Natural killer cell (primary cell): ENCODE measurements at regions not wholly inside any gene's neighbourhood (a gene's known extent, or its start where the extent isn't known, plus 50 kb on each side); places are given as distances from the start of the nearest gene placed in this dataset.
"Not testable (repeated sequence)": the region's sequence is repeated elsewhere in the genome, so short reads cannot be mapped to it uniquely, and the experiment has no call there.

ENCODE experiments used
- ATAC-seq, 3 donors: fragments of 150-1000 bp in 2 of 3; fragments of 200-7000 bp in 1 of 3; cut with Tn5 transposase; 1 replicate in 1 of 3; 2 replicates in 2 of 3; pipeline ENCODE4 v1.10.0; 2021; ENCODE audit warnings: mild to moderate bottlenecking in 2 of 3, moderate library complexity in 2 of 3
- DNase-seq, 2 donors: peaks; one replicate each; pipeline versions ENCODE4 v3.0.0 to v3.0.0-alpha.2; 2013 to 2021; ENCODE audit warnings: mixed read lengths in 1 of 2
- H3K27ac ChIP-seq: one replicate; pipeline ENCODE4 v1.5.1; 2013; ENCODE audit warnings: mild to moderate bottlenecking, low read length
- H3K27me3 ChIP-seq: one replicate; pipeline ENCODE4 v1.6.1; 2013; ENCODE audit warnings: low read length; ENCODE audit not compliant: control insufficient read depth, insufficient read depth
- H3K36me3 ChIP-seq: one replicate; pipeline ENCODE4 v1.6.1; 2013; ENCODE audit warnings: low read length; ENCODE audit not compliant: control insufficient read depth, insufficient read depth
- H3K4me1 ChIP-seq: one replicate; pipeline ENCODE4 v1.6.1; 2013; ENCODE audit warnings: low read length; ENCODE audit not compliant: control insufficient read depth, insufficient read depth
- H3K4me3 ChIP-seq: one replicate; pipeline ENCODE4 v1.5.1; 2013; ENCODE audit warnings: low read length
- H3K9me3 ChIP-seq: one replicate; pipeline ENCODE4 v1.6.1; 2013; ENCODE audit warnings: low read length; ENCODE audit not compliant: control insufficient read depth, insufficient read depth
- H3K27ac Mint-ChIP-seq, 2 donors: one replicate each; pipeline ENCODE4 v1.8.0; 2022; ENCODE audit warnings: mild to moderate bottlenecking in 2 of 2, mixed read lengths in 2 of 2, moderate library complexity in 1 of 2
- H3K27me3 Mint-ChIP-seq, 2 donors: one replicate each; pipeline ENCODE4 v1.8.0; 2022; ENCODE audit warnings: low read depth in 2 of 2, mixed read lengths in 2 of 2
- H3K36me3 Mint-ChIP-seq: one replicate; pipeline ENCODE4 v1.8.0; 2022; ENCODE audit warnings: mixed read lengths
- H3K4me1 Mint-ChIP-seq, 2 donors: one replicate each; pipeline ENCODE4 v1.8.0; 2022; ENCODE audit warnings: mixed read lengths in 2 of 2
- H3K4me3 Mint-ChIP-seq: one replicate; pipeline ENCODE4 v1.8.0; 2022; ENCODE audit warnings: mild to moderate bottlenecking, moderate library complexity, mixed read lengths
- H3K9me3 Mint-ChIP-seq, 2 donors: one replicate each; pipeline ENCODE4 v1.8.0; 2022; ENCODE audit warnings: mixed read lengths in 2 of 2
- WGBS: methylation state at CpG from one replicate; pipeline ENCODE4 v1.1.7; 2013; ENCODE audit warnings: missing lambda C conversion rate; ENCODE audit not compliant: insufficient coverage; 5-methylcytosine and 5-hydroxymethylcytosine counted together
- intact Hi-C: fragments of 100-400 bp; cut with micrococcal nuclease; formaldehyde crosslinking; loops from one replicate; pipeline ENCODE4 v1.14.2; 2022
- TF ChIP-seq, protein P1 (sequence below): fragments of 200-600 bp; IDR thresholded peaks from one replicate; pipeline ENCODE4 v1.8.0; 2022; ENCODE audit warnings: antibody characterized with exemption

DNA sequence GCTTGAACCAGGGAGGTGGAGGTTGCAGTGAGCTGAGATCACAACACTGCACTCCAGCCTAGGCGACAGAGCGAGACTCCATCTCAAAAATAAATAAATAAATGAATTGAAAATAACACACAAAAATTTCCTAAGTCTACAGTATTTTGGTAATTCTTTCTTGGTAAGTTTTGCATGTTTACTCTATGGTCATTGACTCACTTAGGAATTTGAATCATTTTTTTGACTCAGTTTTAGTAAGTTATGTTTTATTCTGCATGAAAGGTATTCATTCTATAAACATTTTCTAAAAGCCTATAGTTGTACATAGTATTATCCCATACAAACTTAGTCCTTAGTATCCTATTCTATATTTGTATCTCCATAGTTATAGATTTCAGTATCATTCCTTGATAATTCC is 772.9 kb upstream of the SLIT2 start:
- TF ChIP-seq, protein P1, sequence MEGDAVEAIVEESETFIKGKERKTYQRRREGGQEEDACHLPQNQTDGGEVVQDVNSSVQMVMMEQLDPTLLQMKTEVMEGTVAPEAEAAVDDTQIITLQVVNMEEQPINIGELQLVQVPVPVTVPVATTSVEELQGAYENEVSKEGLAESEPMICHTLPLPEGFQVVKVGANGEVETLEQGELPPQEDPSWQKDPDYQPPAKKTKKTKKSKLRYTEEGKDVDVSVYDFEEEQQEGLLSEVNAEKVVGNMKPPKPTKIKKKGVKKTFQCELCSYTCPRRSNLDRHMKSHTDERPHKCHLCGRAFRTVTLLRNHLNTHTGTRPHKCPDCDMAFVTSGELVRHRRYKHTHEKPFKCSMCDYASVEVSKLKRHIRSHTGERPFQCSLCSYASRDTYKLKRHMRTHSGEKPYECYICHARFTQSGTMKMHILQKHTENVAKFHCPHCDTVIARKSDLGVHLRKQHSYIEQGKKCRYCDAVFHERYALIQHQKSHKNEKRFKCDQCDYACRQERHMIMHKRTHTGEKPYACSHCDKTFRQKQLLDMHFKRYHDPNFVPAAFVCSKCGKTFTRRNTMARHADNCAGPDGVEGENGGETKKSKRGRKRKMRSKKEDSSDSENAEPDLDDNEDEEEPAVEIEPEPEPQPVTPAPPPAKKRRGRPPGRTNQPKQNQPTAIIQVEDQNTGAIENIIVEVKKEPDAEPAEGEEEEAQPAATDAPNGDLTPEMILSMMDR = no peak
- Mint-ChIP-seq H3K27ac (no peak overlapping the region), H3K9me3 (peaks cover 5 to 6% of the 10 kb centered on the region in 2 donors), H3K4me1 (no peaks in the 10 kb centered on the region), H3K4me3 (no peak overlapping the region), H3K36me3 (no peaks in the 10 kb centered on the region), H3K27me3 (no peaks in the 10 kb centered on the region)
- H3K4me1 ChIP-seq = no peaks in the 10 kb centered on the region
- H3K9me3 ChIP-seq = no peaks in the 10 kb centered on the region
- no peaks in the 10 kb centered on the region for H3K36me3 ChIP-seq
- H3K27me3 ChIP-seq = no peaks in the 10 kb centered on the region
- ATAC-seq = no peak
- no peak overlapping the region for H3K4me3 ChIP-seq
- H3K27ac ChIP-seq = no peak overlapping the region
- no peak for DNase-seq
- intact Hi-C loops = no loop called here
- whole genome bisulfite sequencing = no CpG with 5 or more reads among the region's 2 CpGs

- intact Hi-C loops = no loop called here
- Histone ChIP-seq H3K27me3 (no peaks in the 10 kb centered on the region), H3K27ac (no peak overlapping the region), H3K4me3 (no peak overlapping the region), H3K4me1 (no peaks in the 10 kb centered on the region), H3K36me3 (no peaks in the 10 kb centered on the region), H3K9me3 (no peaks in the 10 kb centered on the region)
- H3K9me3 Mint-ChIP-seq = peaks cover 8 to 19% of the 10 kb centered on the region in 2 donors
- H3K4me3 Mint-ChIP-seq = no peak overlapping the region
- no peaks in the 10 kb centered on the region for H3K27me3 Mint-ChIP-seq
- WGBS = 68% methylated on average over 1 of the region's 1 CpG
- no peak overlapping the region for H3K27ac Mint-ChIP-seq
- no peak for ATAC-seq
- H3K4me1 Mint-ChIP-seq = no peaks in the 10 kb centered on the region
- DNase-seq = no peak
- H3K36me3 Mint-ChIP-seq = no peaks in the 10 kb centered on the region
- TF ChIP-seq, protein P1 = no peak
These were observed 778.1 kb upstream of the SLIT2 start for GRCh38 chr4:19473569-19473968.

- H3K36me3 Mint-ChIP-seq = no peaks in the 10 kb centered on the region
- Histone ChIP-seq H3K27me3 (no peaks in the 10 kb centered on the region), H3K9me3 (no peaks in the 10 kb centered on the region), H3K4me3 (no peak overlapping the region), H3K4me1 (no peaks in the 10 kb centered on the region), H3K36me3 (no peaks in the 10 kb centered on the region), H3K27ac (no peak overlapping the region)
- intact Hi-C loops = no loop called here
- H3K4me1 Mint-ChIP-seq = no peaks in the 10 kb centered on the region
- H3K27me3 Mint-ChIP-seq = no peaks in the 10 kb centered on the region
- no peak for DNase-seq
- H3K27ac Mint-ChIP-seq = no peak overlapping the region
- peaks cover 10 to 22% of the 10 kb centered on the region in 2 donors for H3K9me3 Mint-ChIP-seq
- no peak overlapping the region for H3K4me3 Mint-ChIP-seq
- TF ChIP-seq, protein P1 = no peak
- WGBS = no CpG with 5 or more reads among the region's 1 CpG
- ATAC-seq = no peak
These were observed 779.0 kb upstream of the SLIT2 start for GRCh38 chr4:19472666-19473065.

DNA sequence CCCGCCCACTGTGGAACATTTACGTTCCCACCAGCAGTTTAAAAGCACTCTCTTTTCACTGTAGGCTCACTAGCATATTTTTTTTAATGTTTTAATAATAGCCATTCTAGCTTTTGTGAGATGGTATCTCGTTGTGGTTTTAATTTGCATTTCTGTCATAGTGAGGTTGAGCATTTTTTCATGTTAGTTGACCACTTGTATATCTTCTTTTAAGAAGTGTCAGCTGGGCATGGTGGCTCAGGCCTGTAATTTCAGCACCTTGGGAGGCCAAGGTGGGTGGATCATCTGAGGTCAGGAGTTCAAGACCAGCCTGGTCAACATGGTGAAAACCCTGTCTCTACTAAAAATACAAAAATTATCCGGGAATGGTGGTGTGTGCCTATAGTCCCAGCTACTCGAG is 781.7 kb upstream of the SLIT2 start:
- H3K4me1 ChIP-seq, H3K27me3 ChIP-seq, H3K36me3 Mint-ChIP-seq, H3K4me3 Mint-ChIP-seq, intact Hi-C loops, H3K27ac Mint-ChIP-seq, ATAC-seq, H3K36me3 ChIP-seq, H3K4me3 ChIP-seq, DNase-seq, H3K4me1 Mint-ChIP-seq, H3K9me3 ChIP-seq, H3K27me3 Mint-ChIP-seq, H3K27ac ChIP-seq: not testable (repeated sequence)
- peaks cover 12 to 30% of the 10 kb centered on the region in 2 donors for H3K9me3 Mint-ChIP-seq
- 81% methylated on average over 3 of the region's 5 CpGs for WGBS
